ENCODE measurements at regions not wholly inside any gene's neighbourhood (a gene's known extent, or its start where the extent isn't known, plus 50 kb on each side); places are given as distances from the start of the nearest gene placed in this dataset.

DNA sequence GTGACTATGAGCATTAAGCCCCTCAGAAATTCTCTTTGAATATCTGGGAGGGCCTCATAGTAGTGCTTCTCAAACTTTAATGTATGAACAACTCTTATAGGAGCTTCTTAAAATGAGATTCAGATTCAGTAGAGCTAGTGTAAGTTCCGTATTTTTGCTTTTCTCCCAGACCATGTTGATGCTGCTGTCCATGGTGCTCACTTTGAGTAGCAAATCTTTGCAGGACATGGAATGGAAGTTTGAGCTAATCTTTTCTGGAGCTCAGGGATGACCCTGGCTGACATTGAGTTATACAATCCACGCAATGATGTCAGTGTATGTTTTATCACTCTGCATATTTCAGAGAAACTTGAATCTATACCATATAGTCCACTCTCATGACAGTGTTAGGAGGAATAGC, 134.2 kb downstream of the OTOL1 start:
- TF ChIP-seq EZH2phosphoT487 (IDR thresholded peaks at IDR 0.05; ENCODE audit: borderline replicate concordance) (no peak), POLR2A (IDR thresholded peaks at IDR 0.05; ENCODE audit: borderline replicate concordance, extremely low read depth, insufficient read depth, insufficient read length) (no peak), CTCF (IDR thresholded peaks at IDR 0.05 in 2 of 3, conservative IDR thresholded peaks at IDR 0.05 in 1 of 3; ENCODE audit: borderline replicate concordance in 1 of 3, insufficient read depth in 1 of 3, low read depth in 2 of 3, low read length in 2 of 3) (no peak), EZH2 (IDR thresholded peaks at IDR 0.05) (no peak), ZNF274 (IDR thresholded peaks at IDR 0.05; ENCODE audit: low read depth, low read length) (no peak)

Data from HCT116 (cell line).